Hepatocyte (in vitro differentiated cells): ENCODE measurements at regions not wholly inside any gene's neighbourhood (a gene's known extent, or its start where the extent isn't known, plus 50 kb on each side); places are given as distances from the start of the nearest gene placed in this dataset.

ENCODE experiments used
- EZH2phosphoT487 ChIP-seq: fragments of 200-600 bp; sonication (generic); IDR thresholded peaks from one replicate; pipeline ENCODE4 v1.6.1; 2018; ENCODE audit warnings: antibody characterized with exemption, mild to moderate bottlenecking, low read depth, moderate library complexity; ENCODE audit not compliant: unreplicated experiment, severe bottlenecking
- TF ChIP-seq, protein P1 (sequence below): fragments of 200-600 bp; sonication (generic); IDR thresholded peaks from 2 replicates; pipeline ENCODE4 v1.5.1; 2016; ENCODE audit warnings: antibody characterized with exemption, mild to moderate bottlenecking; ENCODE audit not compliant: poor library complexity

DNA sequence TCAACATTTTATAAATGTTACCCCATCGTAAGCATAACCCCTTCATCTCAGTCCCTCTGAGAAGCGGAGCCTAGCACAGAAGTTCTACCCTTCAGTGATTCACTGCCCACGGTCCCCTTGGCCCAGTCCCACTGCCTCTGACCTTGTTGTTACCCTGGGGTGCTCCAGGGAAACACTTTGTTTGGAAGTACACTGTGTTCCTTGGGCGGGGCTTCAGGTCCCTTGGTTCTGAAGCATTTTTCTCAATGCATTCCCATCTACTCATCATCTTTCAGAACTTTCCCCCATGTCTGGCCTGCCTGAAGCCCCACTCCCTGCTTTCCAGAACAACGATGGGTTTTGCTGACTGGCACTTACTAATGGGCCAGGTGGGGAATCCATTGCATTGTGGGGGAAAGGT, 296.2 kb downstream of the FOXA2 start:
- TF ChIP-seq, protein P1, sequence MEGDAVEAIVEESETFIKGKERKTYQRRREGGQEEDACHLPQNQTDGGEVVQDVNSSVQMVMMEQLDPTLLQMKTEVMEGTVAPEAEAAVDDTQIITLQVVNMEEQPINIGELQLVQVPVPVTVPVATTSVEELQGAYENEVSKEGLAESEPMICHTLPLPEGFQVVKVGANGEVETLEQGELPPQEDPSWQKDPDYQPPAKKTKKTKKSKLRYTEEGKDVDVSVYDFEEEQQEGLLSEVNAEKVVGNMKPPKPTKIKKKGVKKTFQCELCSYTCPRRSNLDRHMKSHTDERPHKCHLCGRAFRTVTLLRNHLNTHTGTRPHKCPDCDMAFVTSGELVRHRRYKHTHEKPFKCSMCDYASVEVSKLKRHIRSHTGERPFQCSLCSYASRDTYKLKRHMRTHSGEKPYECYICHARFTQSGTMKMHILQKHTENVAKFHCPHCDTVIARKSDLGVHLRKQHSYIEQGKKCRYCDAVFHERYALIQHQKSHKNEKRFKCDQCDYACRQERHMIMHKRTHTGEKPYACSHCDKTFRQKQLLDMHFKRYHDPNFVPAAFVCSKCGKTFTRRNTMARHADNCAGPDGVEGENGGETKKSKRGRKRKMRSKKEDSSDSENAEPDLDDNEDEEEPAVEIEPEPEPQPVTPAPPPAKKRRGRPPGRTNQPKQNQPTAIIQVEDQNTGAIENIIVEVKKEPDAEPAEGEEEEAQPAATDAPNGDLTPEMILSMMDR, result no peak
- no peak for TF ChIP-seq EZH2phosphoT487
